ENCODE measurements at regions not wholly inside any gene's neighbourhood (a gene's known extent, or its start where the extent isn't known, plus 50 kb on each side); places are given as distances from the start of the nearest gene placed in this dataset.

DNA sequence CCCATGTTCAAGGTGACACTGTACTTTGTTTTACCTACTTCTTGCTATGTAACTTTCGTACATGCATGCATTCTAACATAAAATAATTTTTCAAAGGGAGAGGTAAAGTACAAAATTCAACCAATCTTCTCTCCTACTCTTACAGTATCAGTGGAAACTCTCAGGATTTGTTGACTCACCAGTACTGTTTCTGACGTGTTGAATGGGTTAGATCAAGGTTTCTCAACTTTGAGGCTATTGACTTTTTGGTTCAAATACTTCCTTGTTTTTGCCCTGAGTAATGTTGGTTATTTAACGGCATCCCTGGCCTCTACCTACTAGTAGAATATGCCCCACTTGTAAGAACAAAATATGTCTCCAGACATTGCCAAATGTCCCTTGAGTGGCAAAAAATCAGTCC is 94.6 kb upstream of the SMAD1 start:
- DNase-seq (ENCODE audit: low spot score) (no peak), ATAC-seq (no peak)
- Mint-ChIP-seq H3K27ac (no peak overlapping the region), H3K36me3 (peaks cover 9% of the 10 kb centered on the region), H3K4me3 (no peak overlapping the region), H3K4me1 (ENCODE audit: low read depth in 2 of 2) (no peaks in the 10 kb centered on the region), H3K27me3 (peaks cover 19 to 45% of the 10 kb centered on the region in 2 donors), H3K9me3 (peaks cover 11% of the 10 kb centered on the region)

DNA sequence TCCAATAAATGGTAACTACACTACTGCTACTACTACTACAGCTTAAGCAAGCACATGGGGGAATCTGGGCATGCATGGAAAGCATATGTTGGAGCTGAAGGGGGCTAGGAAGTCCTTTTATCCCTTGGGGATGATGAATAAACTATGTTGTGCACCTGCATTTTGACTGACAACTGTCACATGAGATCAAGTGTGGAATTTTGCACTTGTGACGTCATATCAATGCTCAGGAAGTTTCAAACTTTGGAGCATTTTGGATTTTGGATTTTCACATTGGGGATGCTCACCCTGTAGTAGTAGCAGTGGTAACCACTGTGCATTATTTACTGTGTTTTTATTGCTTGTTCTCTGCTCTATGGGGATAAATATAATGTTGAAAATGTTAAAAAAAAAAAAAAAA is 100.5 kb upstream of the SMAD1 start:
- H3K4me3 Mint-ChIP-seq = no peak overlapping the region
- peaks cover 5 to 16% of the 10 kb centered on the region in 2 donors for H3K27me3 Mint-ChIP-seq
- no peak overlapping the region for H3K27ac Mint-ChIP-seq
- H3K36me3 Mint-ChIP-seq = peaks cover 9% of the 10 kb centered on the region
- DNase-seq (ENCODE audit: low spot score) (no peak), ATAC-seq (no peak)
- H3K9me3 Mint-ChIP-seq = peaks cover 7% of the 10 kb centered on the region
- H3K4me1 Mint-ChIP-seq (ENCODE audit: low read depth in 2 of 2) = no peaks in the 10 kb centered on the region

DNA sequence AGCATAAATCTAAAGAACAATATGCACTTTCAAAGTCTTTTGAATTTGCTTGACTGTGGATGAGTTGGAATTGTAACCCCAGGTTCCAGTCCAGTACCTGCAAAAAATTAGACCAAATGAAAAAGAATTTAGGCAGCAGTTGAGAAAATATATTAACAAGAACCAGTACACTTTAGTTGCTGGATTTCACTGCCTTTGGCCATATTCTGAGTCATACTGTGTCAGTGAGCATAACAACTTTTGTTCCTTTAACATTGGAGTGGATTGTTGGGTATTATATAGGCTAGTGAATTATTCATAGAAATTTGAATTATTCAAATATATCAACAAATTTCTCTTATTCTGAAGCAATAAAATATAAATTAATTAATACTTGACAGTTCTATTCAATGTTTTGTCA is 101.5 kb upstream of the SMAD1 start:
- no peak overlapping the region for H3K4me3 Mint-ChIP-seq

DNA sequence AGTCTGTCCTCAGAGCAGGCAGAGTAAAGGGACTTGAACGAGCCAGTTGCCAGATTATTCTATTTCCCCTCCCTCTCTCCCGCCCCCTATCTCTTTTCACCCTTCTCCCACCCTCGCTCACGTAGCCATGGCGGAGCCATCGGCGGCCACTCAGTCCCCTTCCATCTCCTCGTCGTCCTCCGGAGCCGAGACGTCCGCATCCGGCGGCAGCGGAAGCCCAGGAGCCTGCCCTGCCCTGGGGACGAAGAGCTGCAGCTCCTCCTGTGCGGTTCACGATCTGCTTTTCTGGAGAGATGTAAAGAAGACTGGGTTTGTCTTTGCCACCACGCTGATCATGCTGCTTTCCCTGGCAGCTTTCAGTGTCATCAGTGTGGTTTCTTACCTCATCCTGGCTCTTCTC is 106.2 kb upstream of the SMAD1 start:
- no peaks in the 10 kb centered on the region for H3K9me3 Mint-ChIP-seq
- H3K27me3 Mint-ChIP-seq = no peaks in the 10 kb centered on the region
- no peaks in the 10 kb centered on the region for H3K36me3 Mint-ChIP-seq
- ATAC-seq (no peak), DNase-seq (ENCODE audit: low spot score) (no peak)
- no peak overlapping the region for H3K27ac Mint-ChIP-seq
- H3K4me3 Mint-ChIP-seq = no peak overlapping the region
- no peaks in the 10 kb centered on the region for H3K4me1 Mint-ChIP-seq (ENCODE audit: low read depth in 2 of 2)

More for the DNA sequence above, 101.5 kb upstream of the SMAD1 start:
- Mint-ChIP-seq H3K4me1 (ENCODE audit: low read depth in 2 of 2) (no peaks in the 10 kb centered on the region), H3K9me3 (peaks cover 4% of the 10 kb centered on the region), H3K36me3 (peaks cover 6% of the 10 kb centered on the region), H3K27ac (no peak overlapping the region), H3K27me3 (peaks cover 3 to 12% of the 10 kb centered on the region in 2 donors)
- no peak for ATAC-seq
- no peak for DNase-seq (ENCODE audit: low spot score)

DNA sequence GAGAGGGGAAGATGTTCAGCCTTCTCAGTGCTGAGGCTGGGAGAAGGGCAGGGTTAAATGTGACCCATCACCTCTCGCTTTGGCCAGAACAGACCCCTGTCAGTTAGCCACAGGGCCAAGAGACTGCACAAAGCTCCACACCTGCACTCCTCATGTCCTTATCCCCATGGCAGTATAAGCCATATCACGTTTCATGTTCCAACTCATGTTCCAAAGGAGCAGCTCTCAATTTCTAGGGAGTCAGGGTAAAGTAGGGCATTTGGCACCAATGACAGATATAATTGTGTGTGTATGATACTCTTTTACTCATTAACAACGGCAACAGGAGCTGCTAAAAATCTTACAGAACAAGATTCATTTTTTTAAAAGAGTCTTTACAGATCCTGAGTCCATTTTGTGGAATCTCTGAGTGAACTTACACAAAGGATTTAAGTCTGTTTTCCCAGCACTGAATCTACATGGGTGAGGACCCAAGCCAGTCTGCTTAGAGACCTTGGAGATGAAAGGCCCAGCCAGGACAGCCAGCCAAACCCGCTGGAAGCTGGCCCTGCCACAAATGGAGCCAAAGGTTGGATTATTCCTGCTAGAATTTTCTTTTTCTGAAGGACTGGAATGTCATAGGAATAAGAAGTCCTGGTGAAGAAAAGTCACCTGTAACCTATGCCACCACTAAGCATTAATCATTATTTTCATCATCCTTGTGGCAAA is 129.1 kb upstream of the SMAD1 start:
- peaks cover 4 to 50% of the 10 kb centered on the region in 2 donors for H3K27me3 Mint-ChIP-seq
- H3K4me3 Mint-ChIP-seq = no peak overlapping the region
- ATAC-seq (no peak), DNase-seq (ENCODE audit: low spot score) (no peak)
- no peaks in the 10 kb centered on the region for H3K36me3 Mint-ChIP-seq
- H3K27ac Mint-ChIP-seq = no peak overlapping the region
- H3K9me3 Mint-ChIP-seq = peaks cover 4% of the 10 kb centered on the region
- no peaks in the 10 kb centered on the region for H3K4me1 Mint-ChIP-seq (ENCODE audit: low read depth in 2 of 2)

DNA sequence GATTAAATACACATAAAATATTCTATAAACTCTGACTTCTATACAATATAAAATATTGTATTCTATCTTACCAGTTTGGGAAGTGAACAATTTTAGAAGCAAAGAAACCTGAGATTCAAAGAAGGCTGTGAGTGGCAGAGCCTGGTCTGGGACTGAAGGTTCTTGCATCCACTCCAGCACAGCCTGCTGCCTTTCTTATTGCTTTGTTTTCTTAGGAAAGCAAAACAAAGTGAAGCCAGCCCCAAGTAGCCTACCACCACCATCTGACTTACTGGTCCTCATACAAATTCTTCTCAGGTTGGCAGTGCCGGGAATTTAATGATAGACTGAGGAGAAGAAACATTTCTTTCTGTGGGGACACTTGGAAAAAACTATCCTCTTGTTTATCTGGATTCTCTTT is 129.7 kb upstream of the SMAD1 start:
- DNase-seq (ENCODE audit: low spot score) (no peak), ATAC-seq (no peak)
- Mint-ChIP-seq H3K4me3 (no peak overlapping the region), H3K9me3 (peaks cover 4% of the 10 kb centered on the region), H3K27ac (no peak overlapping the region), H3K36me3 (no peaks in the 10 kb centered on the region), H3K27me3 (peaks cover 4 to 51% of the 10 kb centered on the region in 2 donors), H3K4me1 (ENCODE audit: low read depth in 2 of 2) (no peaks in the 10 kb centered on the region)

GRCh38 chr4:145351162-145351561 is 130.5 kb upstream of the SMAD1 start:
- ATAC-seq = no peak
- Mint-ChIP-seq H3K27ac (no peak overlapping the region), H3K9me3 (no peaks in the 10 kb centered on the region), H3K4me1 (ENCODE audit: low read depth in 2 of 2) (no peaks in the 10 kb centered on the region), H3K36me3 (no peaks in the 10 kb centered on the region), H3K4me3 (no peak overlapping the region), H3K27me3 (peaks cover 4 to 48% of the 10 kb centered on the region in 2 donors)
- no peak for DNase-seq (ENCODE audit: low spot score)

GRCh38 chr4:145348291-145348690 is 133.4 kb upstream of the SMAD1 start:
- Mint-ChIP-seq H3K27ac (no peak overlapping the region), H3K36me3 (no peaks in the 10 kb centered on the region), H3K4me3 (no peak overlapping the region), H3K4me1 (ENCODE audit: low read depth in 2 of 2) (no peaks in the 10 kb centered on the region), H3K27me3 (peaks cover 4 to 38% of the 10 kb centered on the region in 2 donors), H3K9me3 (no peaks in the 10 kb centered on the region)
- DNase-seq (ENCODE audit: low spot score) = no peak
- ATAC-seq = no peak

DNA sequence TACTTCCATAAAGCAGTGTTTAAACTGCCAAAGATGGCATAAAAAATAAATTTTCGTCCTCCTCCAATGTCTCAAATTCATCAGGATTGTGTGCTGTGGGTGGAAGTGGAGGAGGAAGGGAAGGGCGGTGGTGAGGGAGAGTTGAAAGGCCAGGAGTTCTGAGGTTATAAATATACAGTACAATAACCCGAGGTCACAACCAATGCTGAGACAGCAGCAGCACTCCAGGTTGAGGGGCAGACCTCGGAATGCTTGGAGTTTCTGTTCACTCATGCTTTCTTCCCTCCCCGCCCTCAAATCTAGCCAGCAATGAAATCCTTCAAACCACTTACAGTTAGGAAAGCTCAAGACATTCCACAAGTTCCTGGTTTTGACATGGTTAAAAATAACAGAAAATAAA is 134.0 kb upstream of the SMAD1 start:
- H3K27ac Mint-ChIP-seq = no peak overlapping the region
- no peak for ATAC-seq
- H3K9me3 Mint-ChIP-seq = no peaks in the 10 kb centered on the region
- H3K4me1 Mint-ChIP-seq (ENCODE audit: low read depth in 2 of 2) = no peaks in the 10 kb centered on the region
- H3K27me3 Mint-ChIP-seq = peaks cover 4 to 38% of the 10 kb centered on the region in 2 donors
- no peak for DNase-seq (ENCODE audit: low spot score)
- H3K36me3 Mint-ChIP-seq = no peaks in the 10 kb centered on the region
- H3K4me3 Mint-ChIP-seq = no peak overlapping the region

DNA sequence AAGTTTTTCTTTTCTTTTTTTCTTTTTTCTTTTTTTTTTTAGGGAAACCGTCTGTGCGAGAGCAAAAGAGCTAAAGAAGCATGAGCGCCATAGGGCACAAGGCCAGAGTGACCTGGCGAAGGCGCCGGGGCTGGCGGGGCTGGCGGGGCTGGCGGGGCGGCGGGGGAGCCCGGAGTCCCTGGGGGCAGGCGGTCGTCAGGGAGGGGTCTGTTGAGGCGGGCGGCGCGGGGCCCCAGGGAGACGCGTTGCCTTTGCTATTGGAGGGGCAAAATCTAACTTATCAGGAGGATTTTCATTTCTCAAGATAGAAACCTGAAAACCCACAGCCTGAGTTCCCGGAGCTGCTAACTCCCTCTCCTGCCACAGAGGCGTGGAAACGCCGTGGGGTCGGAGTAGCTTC is 135.6 kb upstream of the SMAD1 start:
- Mint-ChIP-seq H3K27ac (no peak overlapping the region), H3K27me3 (peaks cover 2 to 37% of the 10 kb centered on the region in 2 donors), H3K4me1 (ENCODE audit: low read depth in 2 of 2) (no peaks in the 10 kb centered on the region), H3K9me3 (no peaks in the 10 kb centered on the region), H3K4me3 (no peak overlapping the region), H3K36me3 (no peaks in the 10 kb centered on the region)
- DNase-seq (ENCODE audit: low spot score) = no peak
- no peak for ATAC-seq

DNA sequence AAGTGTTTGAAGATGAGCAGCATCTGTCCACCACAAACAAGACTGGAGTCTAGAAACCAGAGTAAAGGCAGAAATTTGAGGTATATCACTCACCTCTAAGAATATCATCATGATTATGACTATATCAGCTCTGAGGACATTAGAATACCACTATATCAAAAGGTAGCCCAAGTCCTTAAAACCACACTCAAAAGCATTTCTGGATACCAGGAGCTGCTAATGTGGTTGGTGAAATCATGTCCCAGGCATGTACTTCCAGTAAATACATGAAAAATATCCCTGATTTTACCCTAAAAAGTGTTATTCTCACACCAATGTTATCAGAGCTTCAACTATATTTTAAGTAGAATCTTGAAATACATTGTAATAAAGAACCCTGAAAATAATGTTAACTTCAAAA is 136.3 kb upstream of the SMAD1 start:
- Mint-ChIP-seq H3K27ac (no peak overlapping the region), H3K27me3 (peaks cover 2 to 35% of the 10 kb centered on the region in 2 donors), H3K36me3 (no peaks in the 10 kb centered on the region), H3K4me1 (ENCODE audit: low read depth in 2 of 2) (no peaks in the 10 kb centered on the region), H3K4me3 (no peak overlapping the region), H3K9me3 (no peaks in the 10 kb centered on the region)
- DNase-seq (ENCODE audit: low spot score) (no peak), ATAC-seq (no peak)

DNA sequence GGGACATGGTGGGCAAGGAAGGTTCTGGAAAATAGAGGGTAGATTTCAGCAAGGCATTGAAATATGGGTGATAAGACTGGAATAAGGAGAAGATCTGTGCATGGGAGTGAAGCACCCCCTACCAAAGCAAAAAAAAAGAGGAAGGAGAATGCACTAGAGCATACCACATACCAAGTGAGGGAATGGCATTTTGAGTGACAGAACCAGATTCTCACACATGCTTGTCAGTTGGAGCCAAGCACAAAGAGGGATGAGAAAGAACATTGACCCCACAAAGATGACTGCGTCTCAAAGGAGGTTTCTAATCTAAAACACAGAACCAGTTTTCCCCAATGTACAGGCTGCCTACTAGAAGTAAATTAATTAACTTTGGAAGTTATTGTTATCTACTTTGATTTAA is 140.3 kb upstream of the SMAD1 start:
- DNase-seq (ENCODE audit: low spot score) (no peak), ATAC-seq (no peak)
- Mint-ChIP-seq H3K4me1 (ENCODE audit: low read depth in 2 of 2) (no peaks in the 10 kb centered on the region), H3K4me3 (no peak overlapping the region), H3K36me3 (no peaks in the 10 kb centered on the region), H3K27ac (no peak overlapping the region), H3K27me3 (peaks cover 0 to 17% of the 10 kb centered on the region in 2 donors), H3K9me3 (no peaks in the 10 kb centered on the region)

DNA sequence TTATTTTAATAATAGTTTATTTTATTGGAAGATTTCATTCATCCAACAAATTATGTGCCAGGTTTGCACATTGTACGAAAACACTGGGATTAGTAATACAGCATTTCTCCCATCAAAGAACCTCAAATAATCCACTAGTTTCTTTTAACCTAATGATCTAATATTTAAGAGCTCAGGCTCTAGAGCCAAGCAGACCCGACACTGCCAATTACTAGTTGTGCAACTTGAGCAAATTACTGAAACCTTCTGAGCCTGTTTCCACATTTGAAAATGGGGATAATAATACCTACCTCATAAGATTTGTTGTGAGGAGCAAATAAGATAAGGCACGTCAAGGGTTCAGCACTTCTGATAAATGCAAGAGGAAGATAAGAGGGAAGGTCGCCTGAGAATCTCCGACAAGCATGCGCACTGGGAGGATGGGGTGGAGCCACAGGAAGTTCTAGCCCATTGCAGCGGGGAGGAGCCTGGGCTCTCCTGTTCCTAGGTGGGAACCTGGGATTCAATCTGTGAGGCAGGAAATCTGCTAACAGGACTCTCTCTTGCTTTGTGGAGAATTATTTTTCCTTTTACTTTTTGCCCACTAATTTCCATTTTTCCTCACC is 141.5 kb upstream of the SMAD1 start:
- Mint-ChIP-seq H3K4me1 (ENCODE audit: low read depth in 2 of 2) (no peaks in the 10 kb centered on the region), H3K27me3 (peaks cover 0 to 17% of the 10 kb centered on the region in 2 donors), H3K4me3 (no peak overlapping the region), H3K27ac (no peak overlapping the region), H3K9me3 (no peaks in the 10 kb centered on the region), H3K36me3 (no peaks in the 10 kb centered on the region)
- ATAC-seq = no peak
- DNase-seq (ENCODE audit: low spot score) = no peak

DNA sequence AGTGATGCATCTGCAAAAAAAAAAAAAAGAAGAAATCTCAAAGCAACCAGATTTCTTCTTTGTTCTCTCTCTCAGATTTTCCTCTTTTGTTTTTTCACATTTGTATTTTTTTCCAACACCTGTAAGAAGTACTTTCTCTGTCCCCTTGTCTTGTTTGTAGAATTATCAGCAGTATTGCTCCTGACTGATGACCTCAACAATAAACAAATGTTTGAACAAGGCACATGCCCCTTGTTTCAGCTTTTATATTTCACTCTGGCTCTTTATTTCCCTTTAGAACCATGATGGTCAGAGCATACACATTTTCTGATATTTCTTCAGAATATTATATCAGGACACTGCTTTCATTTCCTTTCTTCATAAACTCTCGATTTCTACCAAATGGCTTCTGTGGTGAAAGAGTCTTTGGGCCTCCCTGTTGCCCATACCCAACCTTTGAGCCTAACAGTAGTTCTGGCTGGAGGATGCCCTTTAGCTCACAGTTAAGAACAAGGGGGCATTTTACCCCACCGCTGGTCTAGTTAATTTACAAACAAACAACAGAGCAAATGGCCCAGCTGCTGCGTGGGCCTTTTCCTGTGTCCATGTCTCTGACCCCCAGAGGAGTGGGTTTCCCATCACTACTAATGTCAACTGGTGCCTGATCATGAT is 142.5 kb upstream of the SMAD1 start:
- no peaks in the 10 kb centered on the region for H3K36me3 Mint-ChIP-seq
- peaks cover 0 to 17% of the 10 kb centered on the region in 2 donors for H3K27me3 Mint-ChIP-seq
- no peak overlapping the region for H3K27ac Mint-ChIP-seq
- ATAC-seq (no peak), DNase-seq (ENCODE audit: low spot score) (no peak)
- no peaks in the 10 kb centered on the region for H3K4me1 Mint-ChIP-seq (ENCODE audit: low read depth in 2 of 2)
- no peaks in the 10 kb centered on the region for H3K9me3 Mint-ChIP-seq
- no peak overlapping the region for H3K4me3 Mint-ChIP-seq
